ENCODE measurements at regions not wholly inside any gene's neighbourhood (a gene's known extent, or its start where the extent isn't known, plus 50 kb on each side); places are given as distances from the start of the nearest gene placed in this dataset.

- TF ChIP-seq EZH2 (IDR thresholded peaks at IDR 0.05) = no peak
- TF ChIP-seq CTCF (IDR thresholded peaks at IDR 0.05 in 2 of 3, conservative IDR thresholded peaks at IDR 0.05 in 1 of 3; ENCODE audit: borderline replicate concordance in 1 of 3, insufficient read depth in 1 of 3, low read depth in 2 of 3, low read length in 2 of 3) = no peak
- TF ChIP-seq RAD21 (IDR thresholded peaks at IDR 0.05; ENCODE audit: low read depth) = no peak
- no peak for TF ChIP-seq REST (IDR thresholded peaks at IDR 0.05; ENCODE audit: low read depth)
- no peak for TF ChIP-seq POLR2A (IDR thresholded peaks at IDR 0.05; ENCODE audit: borderline replicate concordance, extremely low read depth, insufficient read depth, insufficient read length)
- no peak for TF ChIP-seq SRF (IDR thresholded peaks at IDR 0.05; ENCODE audit: low read depth)
- no peak for TF ChIP-seq EZH2phosphoT487 (IDR thresholded peaks at IDR 0.05; ENCODE audit: borderline replicate concordance)
- no peak for TF ChIP-seq ZBTB33 (IDR thresholded peaks at IDR 0.05; ENCODE audit: extremely low read depth, insufficient replicate concordance, low read length)
- no peak for TF ChIP-seq SP1 (IDR thresholded peaks at IDR 0.05; ENCODE audit: low read depth)
- no peak for TF ChIP-seq POLR2AphosphoS5 (IDR thresholded peaks at IDR 0.05; ENCODE audit: low read depth, low read length)
- no peak for TF ChIP-seq ZNF274 (IDR thresholded peaks at IDR 0.05; ENCODE audit: low read depth, low read length)
- no peak for TF ChIP-seq CEBPB (IDR thresholded peaks at IDR 0.05; ENCODE audit: low read depth)
Observed at GRCh38 chr12:97075934-97076630, 169.0 kb downstream of the NEDD1 start.

All from HCT116 (cell line).